ENCODE measurements at regions not wholly inside any gene's neighbourhood (a gene's known extent, or its start where the extent isn't known, plus 50 kb on each side); places are given as distances from the start of the nearest gene placed in this dataset.

DNA sequence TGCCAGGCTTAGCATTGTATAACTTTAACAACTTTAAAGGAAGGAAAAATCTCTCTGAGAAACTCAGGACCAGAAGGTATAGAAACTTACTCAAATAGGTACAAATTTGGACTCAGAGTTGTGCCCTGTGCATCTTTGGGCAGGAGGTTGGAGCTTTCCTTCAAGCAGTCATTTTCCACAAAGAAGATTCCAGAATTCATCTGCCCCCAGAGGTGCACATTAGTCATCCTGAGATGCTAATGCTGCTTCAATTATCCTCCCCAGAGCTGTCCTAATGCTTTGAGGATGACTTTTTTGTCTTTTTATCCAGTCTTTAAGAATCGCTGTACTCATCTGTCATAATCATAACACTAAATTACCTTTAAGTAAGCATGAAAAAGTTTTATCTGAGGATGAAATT, 243.0 kb upstream of the WWC1 start:
- no peak for DNase-seq
- Histone ChIP-seq H3K4me3 (replicated peaks in 1 of 3) (no peak overlapping the region), H3K36me3 (no peaks in the 10 kb centered on the region), H3K9me3 (no peaks in the 10 kb centered on the region), H3K4me1 (no peaks in the 10 kb centered on the region), H3K27me3 (no peaks in the 10 kb centered on the region), H3K27ac (no peak overlapping the region)
- intact Hi-C loops (cut with DNase I): no loop called here
- TF ChIP-seq, protein P1, sequence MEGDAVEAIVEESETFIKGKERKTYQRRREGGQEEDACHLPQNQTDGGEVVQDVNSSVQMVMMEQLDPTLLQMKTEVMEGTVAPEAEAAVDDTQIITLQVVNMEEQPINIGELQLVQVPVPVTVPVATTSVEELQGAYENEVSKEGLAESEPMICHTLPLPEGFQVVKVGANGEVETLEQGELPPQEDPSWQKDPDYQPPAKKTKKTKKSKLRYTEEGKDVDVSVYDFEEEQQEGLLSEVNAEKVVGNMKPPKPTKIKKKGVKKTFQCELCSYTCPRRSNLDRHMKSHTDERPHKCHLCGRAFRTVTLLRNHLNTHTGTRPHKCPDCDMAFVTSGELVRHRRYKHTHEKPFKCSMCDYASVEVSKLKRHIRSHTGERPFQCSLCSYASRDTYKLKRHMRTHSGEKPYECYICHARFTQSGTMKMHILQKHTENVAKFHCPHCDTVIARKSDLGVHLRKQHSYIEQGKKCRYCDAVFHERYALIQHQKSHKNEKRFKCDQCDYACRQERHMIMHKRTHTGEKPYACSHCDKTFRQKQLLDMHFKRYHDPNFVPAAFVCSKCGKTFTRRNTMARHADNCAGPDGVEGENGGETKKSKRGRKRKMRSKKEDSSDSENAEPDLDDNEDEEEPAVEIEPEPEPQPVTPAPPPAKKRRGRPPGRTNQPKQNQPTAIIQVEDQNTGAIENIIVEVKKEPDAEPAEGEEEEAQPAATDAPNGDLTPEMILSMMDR (IDR thresholded peaks at IDR 0.05): no peak
- TF ChIP-seq POLR2A (IDR thresholded peaks at IDR 0.05): no peak
- WGBS, 2 donors: 88 to 90% methylated on average over 1 of the region's 1 CpG

DNA sequence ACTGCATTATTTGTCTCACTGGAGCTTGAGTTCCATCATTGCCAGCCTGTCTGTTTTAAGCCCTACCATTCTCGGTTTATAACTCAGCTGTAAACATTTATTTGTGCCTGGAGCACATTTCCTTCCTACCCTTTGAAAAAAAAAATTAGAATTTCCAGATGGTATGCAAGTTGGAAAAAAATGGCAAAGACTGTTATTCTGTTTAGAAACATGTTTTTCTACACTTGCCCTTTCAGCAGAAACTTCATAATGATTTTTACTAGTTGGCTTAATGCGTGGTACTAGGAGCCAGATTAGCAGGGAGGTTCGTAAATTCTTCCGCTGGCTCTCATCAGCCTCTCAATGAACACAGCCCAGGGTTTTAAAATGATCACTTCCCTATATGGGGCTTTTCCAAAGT, 238.8 kb upstream of the WWC1 start:
- no peaks in the 10 kb centered on the region for H3K27me3 ChIP-seq
- TF ChIP-seq POLR2A (IDR thresholded peaks at IDR 0.05): no peak
- TF ChIP-seq, protein P1 (IDR thresholded peaks at IDR 0.05): no peak
- 88 to 92% methylated on average over 4 of the region's 4 CpGs for WGBS, 2 donors
- intact Hi-C loops (cut with DNase I): no loop called here
- H3K4me1 ChIP-seq: no peaks in the 10 kb centered on the region
- H3K4me3 ChIP-seq (replicated peaks in 1 of 3): no peak overlapping the region
- no peaks in the 10 kb centered on the region for H3K36me3 ChIP-seq
- no peak overlapping the region for H3K27ac ChIP-seq
- DNase-seq: no peak
- H3K9me3 ChIP-seq: no peaks in the 10 kb centered on the region

DNA sequence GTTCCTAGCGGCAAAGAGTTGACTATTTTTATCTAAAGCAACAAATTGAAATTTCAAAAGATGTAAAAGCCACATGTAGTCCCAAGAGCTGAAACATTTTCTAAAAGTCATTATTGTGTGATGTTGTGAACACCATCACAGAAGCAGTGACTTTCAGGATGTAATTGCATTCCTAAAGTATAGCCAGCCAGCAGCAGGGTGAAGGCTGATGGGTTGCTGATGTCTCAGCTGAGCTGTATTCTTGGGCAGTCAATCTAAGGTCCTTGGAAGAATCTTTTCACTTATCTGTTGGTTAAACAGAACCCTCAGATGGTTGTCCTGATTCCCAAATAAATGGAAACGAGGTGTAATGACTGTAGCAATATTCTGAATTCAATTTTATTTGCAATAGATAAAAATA, 237.4 kb upstream of the WWC1 start:
- intact Hi-C loops (cut with DNase I): no loop called here
- 75 to 84% methylated on average over 2 of the region's 2 CpGs for WGBS, 2 donors

DNA sequence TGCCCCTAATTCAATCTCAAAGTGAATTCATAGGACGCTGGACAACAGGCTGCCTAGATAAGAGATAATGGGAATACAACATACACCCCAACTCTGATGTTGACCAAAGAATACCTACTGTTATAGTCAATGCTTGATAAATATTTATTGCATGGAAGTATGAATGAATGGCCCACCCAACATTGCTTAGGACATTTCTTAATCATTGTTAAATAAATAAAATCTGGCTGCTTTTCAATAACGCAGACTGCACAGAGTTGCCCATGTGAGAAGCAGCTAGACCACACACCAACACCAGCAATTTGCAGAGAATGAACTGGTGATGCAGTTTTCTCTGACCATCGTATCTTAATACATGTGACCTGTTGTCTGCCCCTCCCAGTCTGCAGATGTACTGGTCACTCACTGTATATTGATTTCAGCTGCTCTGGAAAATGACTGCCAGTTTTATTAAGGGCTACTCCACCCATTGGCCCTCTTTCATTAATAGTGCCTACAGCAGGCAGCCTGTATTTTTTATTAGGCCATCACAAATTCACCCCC, 236.2 kb upstream of the WWC1 start:
- H3K27ac ChIP-seq: no peak overlapping the region
- no peak for DNase-seq
- H3K4me3 ChIP-seq (replicated peaks in 1 of 3): no peak overlapping the region
- H3K27me3 ChIP-seq: no peaks in the 10 kb centered on the region
- 81 to 87% methylated on average over 3 of the region's 3 CpGs for WGBS, 2 donors
- no peaks in the 10 kb centered on the region for H3K9me3 ChIP-seq
- intact Hi-C loops (cut with DNase I): no loop called here
- H3K36me3 ChIP-seq: no peaks in the 10 kb centered on the region
- TF ChIP-seq, protein P1 (IDR thresholded peaks at IDR 0.05): no peak
- TF ChIP-seq POLR2A (IDR thresholded peaks at IDR 0.05): no peak
- no peaks in the 10 kb centered on the region for H3K4me1 ChIP-seq

More for the DNA sequence above, 237.4 kb upstream of the WWC1 start:
- no peak overlapping the region for H3K27ac ChIP-seq
- H3K9me3 ChIP-seq: no peaks in the 10 kb centered on the region
- no peaks in the 10 kb centered on the region for H3K27me3 ChIP-seq
- H3K36me3 ChIP-seq: no peaks in the 10 kb centered on the region
- no peaks in the 10 kb centered on the region for H3K4me1 ChIP-seq
- DNase-seq: no peak
- no peak overlapping the region for H3K4me3 ChIP-seq (replicated peaks in 1 of 3)
- TF ChIP-seq, protein P1 (IDR thresholded peaks at IDR 0.05): no peak
- TF ChIP-seq POLR2A (IDR thresholded peaks at IDR 0.05): no peak

DNA sequence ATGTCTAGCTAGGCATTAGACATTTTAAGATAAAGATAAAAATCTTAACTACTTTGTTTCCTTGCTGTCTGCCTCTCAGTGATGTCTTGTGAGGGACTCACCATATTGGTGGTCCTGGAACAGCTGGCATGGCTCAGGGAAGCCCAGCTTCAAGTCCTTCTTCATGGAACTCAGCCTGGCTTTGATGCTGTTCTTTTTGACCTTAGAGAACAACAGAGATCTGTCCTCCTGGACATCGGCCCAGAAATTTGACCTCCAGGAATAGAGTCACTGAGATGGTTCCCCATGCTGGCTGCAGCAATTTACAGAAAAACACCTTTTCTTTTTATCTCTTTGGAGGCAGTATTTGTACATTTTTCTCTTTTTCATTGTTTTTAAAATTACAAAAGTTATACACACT, 235.5 kb upstream of the WWC1 start:
- TF ChIP-seq POLR2A (IDR thresholded peaks at IDR 0.05): no peak
- TF ChIP-seq, protein P1 (IDR thresholded peaks at IDR 0.05): no peak
- 59 to 66% methylated on average over 1 of the region's 1 CpG for WGBS, 2 donors
- Histone ChIP-seq H3K4me1 (no peaks in the 10 kb centered on the region), H3K9me3 (no peaks in the 10 kb centered on the region), H3K27me3 (no peaks in the 10 kb centered on the region), H3K27ac (no peak overlapping the region), H3K4me3 (replicated peaks in 1 of 3) (no peak overlapping the region), H3K36me3 (no peaks in the 10 kb centered on the region)
- intact Hi-C loops (cut with DNase I): no loop called here
- DNase-seq: no peak

All from thyroid gland (tissue), 4 donors.